ENCODE measurements at regions not wholly inside any gene's neighbourhood (a gene's known extent, or its start where the extent isn't known, plus 50 kb on each side); places are given as distances from the start of the nearest gene placed in this dataset.
"Not testable (repeated sequence)": the region's sequence is repeated elsewhere in the genome, so short reads cannot be mapped to it uniquely, and the experiment has no call there.

GRCh38 chr4:52370576-52370975 lies 288.5 kb downstream of the USP46 start:
- in situ Hi-C loops (cut with MboI; ENCODE audit: low sequenced_read_pairs) = no loop called here

- in situ Hi-C loops (cut with MboI; ENCODE audit: low sequenced_read_pairs) = no loop called here
Measured at GRCh38 chr4:52371841-52372240, 287.3 kb downstream of the USP46 start.

GRCh38 chr4:52372269-52372668 lies 286.8 kb downstream of the USP46 start:
- in situ Hi-C loops (cut with MboI; ENCODE audit: low sequenced_read_pairs) = no loop called here

DNA sequence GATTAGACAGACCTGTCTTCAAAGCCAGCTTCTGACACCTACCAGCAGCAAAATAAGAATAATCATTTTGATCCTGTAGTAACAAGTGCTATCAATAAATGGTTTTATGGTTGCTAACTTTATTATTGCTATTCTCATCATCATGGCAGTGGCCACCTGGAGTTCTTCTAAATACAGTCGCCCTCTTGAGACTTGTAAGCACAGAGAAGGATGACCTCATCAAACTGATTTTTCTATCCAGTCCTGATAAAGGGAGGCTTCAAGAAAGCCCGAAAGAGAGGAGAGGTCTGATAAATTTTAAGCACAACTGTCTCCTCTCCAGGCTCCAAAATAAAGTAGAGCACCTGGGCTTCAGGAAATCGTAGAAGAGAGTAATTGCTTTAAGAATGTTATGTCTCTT lies 286.4 kb downstream of the USP46 start:
- in situ Hi-C loops (cut with MboI; ENCODE audit: low sequenced_read_pairs) = no loop called here

DNA sequence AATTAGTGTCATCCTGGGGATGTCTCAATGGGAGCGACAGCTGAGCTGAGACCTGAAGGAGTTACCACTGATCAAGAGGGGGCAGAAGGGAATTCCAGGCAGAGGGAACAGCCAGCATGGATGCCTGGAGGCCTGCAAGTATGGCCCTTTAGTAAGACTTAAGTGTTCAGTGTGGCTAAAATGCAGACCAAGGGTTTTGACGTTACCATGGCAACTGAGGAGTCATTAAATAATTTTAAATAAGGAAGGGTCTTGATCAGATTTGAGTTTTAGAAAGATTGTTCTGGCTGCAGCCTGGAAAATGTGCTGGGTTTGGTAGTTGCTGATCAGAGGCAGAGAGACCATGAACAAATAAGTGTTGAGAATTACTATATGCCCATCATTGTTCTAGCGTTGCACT lies 285.5 kb downstream of the USP46 start:
- in situ Hi-C loops (cut with MboI; ENCODE audit: low sequenced_read_pairs) = no loop called here

DNA sequence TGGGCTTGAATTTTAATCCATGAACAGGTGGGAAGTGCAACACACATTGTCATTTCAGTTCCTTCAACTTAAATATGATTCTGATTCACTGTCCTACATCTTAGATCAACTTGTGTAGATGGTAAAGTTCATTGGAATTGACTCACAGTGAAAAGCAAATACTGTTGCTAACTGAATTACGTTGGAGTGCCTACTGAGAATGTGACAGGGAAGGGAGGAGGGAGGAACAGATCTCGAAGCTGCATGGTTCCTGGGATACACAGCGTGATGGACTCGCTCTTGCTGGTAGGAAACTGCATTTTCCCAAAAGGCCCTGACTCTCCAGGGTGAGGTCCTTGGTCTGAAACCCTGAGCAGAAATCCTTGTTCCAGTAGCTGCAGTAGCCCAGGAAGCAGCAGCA lies 284.2 kb downstream of the USP46 start:
- in situ Hi-C loops (cut with MboI; ENCODE audit: low sequenced_read_pairs) = no loop called here

DNA sequence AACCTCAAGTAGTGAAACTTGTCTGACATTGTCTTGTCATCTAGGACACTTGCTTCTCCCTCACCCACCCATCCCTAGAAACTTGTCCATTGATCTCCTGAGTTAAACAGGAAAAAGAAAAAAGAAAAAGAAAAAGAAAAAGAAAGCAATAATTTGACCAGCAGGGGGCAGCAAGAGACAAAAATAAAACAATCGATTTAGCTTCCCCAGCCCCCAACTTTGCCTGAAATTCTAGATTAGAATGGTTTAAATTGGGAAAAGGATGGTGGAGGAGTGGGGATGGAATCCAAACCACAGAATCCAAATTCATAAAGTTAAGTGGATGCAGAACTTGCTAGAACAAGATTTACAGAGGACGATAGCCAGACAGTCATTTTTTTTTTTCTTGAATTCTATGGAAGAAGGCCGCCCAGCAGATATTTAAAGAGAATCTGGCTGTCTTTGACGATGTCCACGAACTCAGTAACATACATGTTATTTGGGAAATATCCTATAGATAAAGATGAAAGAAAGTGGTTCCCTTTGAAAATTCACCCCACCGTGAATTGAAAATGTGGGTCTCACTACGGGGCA lies 282.9 kb downstream of the USP46 start:
- in situ Hi-C loops (cut with MboI; ENCODE audit: low sequenced_read_pairs) = no loop called here

GRCh38 chr4:52377563-52377962 lies 281.5 kb downstream of the USP46 start:
- in situ Hi-C loops (cut with MboI; ENCODE audit: low sequenced_read_pairs) = no loop called here

DNA sequence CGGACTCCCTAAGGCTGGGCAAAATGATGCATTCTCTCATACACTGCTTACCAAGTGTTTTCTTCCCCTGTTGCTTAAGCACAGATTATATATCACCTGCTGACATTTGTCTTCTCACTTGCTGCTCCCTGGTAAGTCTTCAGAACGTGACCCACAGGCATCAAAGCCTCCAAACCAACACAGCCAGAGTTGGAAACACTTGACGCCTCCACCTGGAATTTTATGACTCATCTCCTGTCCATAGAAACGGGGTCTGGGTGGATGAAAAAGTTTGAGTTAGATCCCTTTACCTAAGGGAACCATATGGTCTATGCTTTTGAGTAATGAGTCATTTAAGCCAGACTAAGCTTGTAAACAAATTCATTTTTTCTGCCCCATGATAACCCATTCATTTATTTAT lies 251.6 kb downstream of the USP46 start:
- in situ Hi-C loops (cut with MboI; ENCODE audit: low sequenced_read_pairs) = no loop called here

GRCh38 chr4:52408032-52408431 lies 251.1 kb downstream of the USP46 start:
- in situ Hi-C loops (cut with MboI; ENCODE audit: low sequenced_read_pairs) = no loop called here

DNA sequence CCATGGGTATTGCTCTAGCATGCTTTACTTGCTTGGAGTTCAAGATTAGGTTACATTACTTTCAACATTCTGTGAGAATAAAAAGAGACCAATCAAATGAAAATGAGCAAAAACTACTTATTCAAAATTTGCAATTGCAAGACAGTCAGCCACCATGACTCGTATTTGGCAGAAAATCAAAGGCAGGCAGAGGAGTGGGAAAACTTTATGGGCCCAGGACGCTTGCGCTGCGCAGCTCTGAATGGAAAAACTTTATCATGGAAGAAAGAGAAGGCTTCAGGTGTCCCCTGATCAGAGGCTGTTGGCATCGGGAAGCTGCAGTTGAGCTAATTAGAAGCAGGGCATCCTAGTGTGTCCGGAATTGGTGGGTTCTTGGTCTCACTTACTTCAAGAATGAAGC lies 250.6 kb downstream of the USP46 start:
- in situ Hi-C loops (cut with MboI; ENCODE audit: low sequenced_read_pairs) = no loop called here

- in situ Hi-C loops (cut with MboI; ENCODE audit: low sequenced_read_pairs) = not testable (repeated sequence)
Measured at GRCh38 chr4:52409766-52410165, 249.3 kb downstream of the USP46 start.

GRCh38 chr4:52410971-52411370 lies 248.1 kb downstream of the USP46 start:
- in situ Hi-C loops (cut with MboI; ENCODE audit: low sequenced_read_pairs) = no loop called here

GRCh38 chr4:52420330-52420729 lies 238.8 kb downstream of the USP46 start:
- in situ Hi-C loops (cut with MboI; ENCODE audit: low sequenced_read_pairs) = no loop called here

- in situ Hi-C loops (cut with MboI; ENCODE audit: low sequenced_read_pairs) = no loop called here
Measured at GRCh38 chr4:52421811-52422213, 237.3 kb downstream of the USP46 start.

DNA sequence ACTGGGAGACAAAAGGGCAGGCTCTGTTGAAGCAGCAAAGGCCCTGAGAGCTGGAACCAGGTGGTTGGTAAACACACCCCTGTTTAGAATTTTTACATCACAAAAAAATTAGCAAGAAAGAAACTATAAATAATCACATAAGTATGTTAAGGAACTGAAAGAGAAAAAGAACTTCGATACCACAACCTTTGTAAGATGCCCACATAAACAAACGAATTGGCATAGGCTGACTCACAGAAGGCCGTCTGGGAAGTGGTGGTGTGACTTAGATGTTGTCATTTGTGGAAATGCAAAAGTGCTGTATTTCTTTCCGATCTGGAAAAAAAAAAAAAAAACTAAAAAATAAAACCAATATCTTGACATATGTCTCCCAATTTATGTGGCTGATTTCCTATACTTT lies 235.1 kb downstream of the USP46 start:
- in situ Hi-C loops (cut with MboI; ENCODE audit: low sequenced_read_pairs) = no loop called here

DNA sequence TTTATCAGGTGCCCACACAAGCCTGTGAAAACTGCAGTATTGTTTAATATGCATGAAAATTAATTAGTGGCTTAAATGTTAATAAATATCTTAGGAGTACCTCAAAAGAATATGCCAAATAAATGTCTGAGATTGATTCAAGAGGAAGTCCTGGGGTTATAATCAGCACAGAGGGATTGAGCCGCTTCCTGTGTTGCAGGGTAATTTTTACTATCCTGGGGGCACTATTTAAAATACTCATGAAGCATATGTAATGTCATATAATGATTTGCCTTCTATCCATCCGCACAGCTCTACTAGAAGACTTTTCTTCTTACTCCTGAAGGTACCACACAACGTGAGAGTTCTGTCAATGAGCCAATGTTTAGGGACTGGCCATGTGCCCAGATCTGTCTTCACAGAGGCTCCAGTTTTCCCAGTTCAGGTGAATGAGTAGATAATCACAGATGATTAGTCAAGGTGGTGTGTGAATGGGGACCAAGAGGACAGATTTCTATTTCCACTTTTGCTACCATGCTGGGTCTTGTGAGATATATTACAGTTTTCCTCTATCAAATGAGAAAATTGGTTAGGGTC lies 233.3 kb downstream of the USP46 start:
- in situ Hi-C loops (cut with MboI; ENCODE audit: low sequenced_read_pairs) = no loop called here

DNA sequence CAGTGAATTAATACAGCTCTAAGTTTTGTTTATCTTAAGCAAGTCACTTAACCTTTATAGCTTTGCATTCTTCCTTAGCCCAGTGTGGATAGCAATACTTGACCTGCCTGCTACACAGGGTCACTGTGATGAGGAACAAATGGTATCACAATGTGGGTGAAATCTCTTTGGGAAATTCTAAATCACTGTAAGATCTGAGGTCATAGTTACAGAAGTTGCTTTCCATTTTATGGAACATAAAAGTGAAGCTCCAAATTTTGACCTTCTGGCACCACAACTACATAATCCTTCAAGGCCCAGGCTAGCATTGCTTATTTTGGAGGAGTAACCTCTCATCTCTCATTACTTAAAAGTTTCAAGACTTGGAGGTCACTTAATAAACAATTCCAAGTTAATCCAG lies 227.7 kb downstream of the USP46 start:
- in situ Hi-C loops (cut with MboI; ENCODE audit: low sequenced_read_pairs) = no loop called here

DNA sequence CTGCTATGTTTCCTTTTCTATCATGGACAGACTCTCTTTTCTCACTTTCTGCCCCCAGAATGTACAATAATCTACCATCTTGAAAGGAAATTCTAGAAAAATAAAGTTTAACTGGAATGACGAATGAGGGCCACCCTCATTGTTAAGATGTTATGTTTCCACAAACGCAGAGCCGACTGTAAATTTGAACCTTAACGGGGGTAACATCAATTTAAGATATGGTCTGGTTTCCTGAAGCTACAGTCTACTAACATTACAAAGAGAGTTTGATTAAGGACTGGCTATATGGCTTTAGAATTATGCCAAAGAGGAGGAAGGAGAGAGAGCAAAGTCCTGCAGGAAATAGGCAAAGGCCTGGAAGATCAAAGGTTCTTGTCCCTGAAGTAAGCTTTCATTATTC lies 227.2 kb downstream of the USP46 start:
- in situ Hi-C loops (cut with MboI; ENCODE audit: low sequenced_read_pairs) = no loop called here

- in situ Hi-C loops (cut with MboI; ENCODE audit: low sequenced_read_pairs) = not testable (repeated sequence)
Measured at GRCh38 chr4:52442524-52442923, 216.6 kb downstream of the USP46 start.

GRCh38 chr4:52472444-52472843 lies 186.7 kb downstream of the USP46 start:
- in situ Hi-C loops (cut with MboI; ENCODE audit: low sequenced_read_pairs) = no loop called here

GRCh38 chr4:52477191-52477780 lies 181.8 kb downstream of the USP46 start:
- in situ Hi-C loops (cut with MboI; ENCODE audit: low sequenced_read_pairs) = no loop called here
